ENCODE measurements at regions not wholly inside any gene's neighbourhood (a gene's known extent, or its start where the extent isn't known, plus 50 kb on each side); places are given as distances from the start of the nearest gene placed in this dataset.

DNA sequence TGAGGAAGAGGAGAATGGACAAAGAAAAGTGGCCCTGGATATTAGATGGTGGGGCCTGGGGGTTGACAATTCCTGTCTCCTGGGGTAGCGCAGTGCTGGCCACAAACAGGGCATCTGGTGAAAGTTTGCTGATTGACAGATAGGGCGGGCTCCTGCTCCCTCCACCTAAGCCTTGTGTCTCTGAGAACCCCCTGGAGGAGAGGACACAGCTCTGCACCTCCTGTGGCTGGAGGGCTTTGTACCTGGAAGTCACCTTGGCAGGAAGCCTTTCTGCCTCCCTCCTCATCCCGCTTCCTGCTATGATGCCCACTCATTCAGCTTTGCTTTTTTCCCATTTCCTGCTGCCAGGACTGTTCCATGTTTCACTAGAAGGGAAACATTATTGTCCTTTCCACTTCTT lies 72.4 kb downstream of the RHOB start:
- Histone ChIP-seq H3K4me2 (ENCODE audit: insufficient read depth, low read length) (no peak overlapping the region), H3K27me3 (ENCODE audit: control insufficient read depth in 2 of 2, insufficient read depth in 2 of 2, low read length in 2 of 2) (no peaks in the 10 kb centered on the region), H3K4me1 (ENCODE audit: control insufficient read depth, extremely low read depth, insufficient read depth, low read length) (peaks cover 17% of the 10 kb centered on the region), H3K9me1 (replicated peaks; ENCODE audit: control insufficient read depth, extremely low read depth, insufficient read depth, low read length) (no peaks in the 10 kb centered on the region), H3K79me2 (ENCODE audit: control insufficient read depth, insufficient read depth, low read length) (no peaks in the 10 kb centered on the region), H3K4me3 (replicated peaks in 1 of 3; ENCODE audit: insufficient read depth in 1 of 3, low read depth in 1 of 3, low read length in 3 of 3) (no peak overlapping the region), H4K20me1 (replicated peaks; ENCODE audit: control insufficient read depth, extremely low read depth, insufficient read depth, low read length) (no peaks in the 10 kb centered on the region), H3K27ac (ENCODE audit: insufficient read depth, low read depth, low read length) (no peak overlapping the region), H2AFZ (ENCODE audit: low read depth, low read length) (no peak overlapping the region), H3K9me3 (replicated peaks; ENCODE audit: control insufficient read depth, insufficient read depth, low read length) (no peaks in the 10 kb centered on the region), H3K9ac (replicated peaks; ENCODE audit: extremely low read depth, insufficient read depth, low read length) (no peak overlapping the region), H3K36me3 (ENCODE audit: control insufficient read depth in 2 of 2, extremely low read depth in 1 of 2, insufficient read depth in 2 of 2, low read length in 2 of 2) (no peaks in the 10 kb centered on the region)
- no peak for FAIRE-seq
- ChIA-PET CTCF (interaction anchor here (1.0 kb wide), 1 partner anchor 80 kb away, joined by 3 read pairs; no protein-coding TSS in a partner anchor), POLR2A (no interaction called here)
- intact Hi-C loops (cut with micrococcal nuclease) = no loop called here
- dilution Hi-C loops (cut with MboI; ENCODE audit: extremely low pct_ligation_motif_present, low sequenced_read_pairs) = no loop called here
- TF ChIP-seq POLR2A (IDR thresholded peaks at IDR 0.05; ENCODE audit: low read depth, low read length) = no peak
- no peak for TF ChIP-seq GATA2 (IDR thresholded peaks at IDR 0.05; ENCODE audit: insufficient read depth, insufficient read length, low read depth, low read length)
- TF ChIP-seq MYC (IDR thresholded peaks at IDR 0.05; ENCODE audit: low read depth, low read length) = no peak
- no peak for TF ChIP-seq JUN (IDR thresholded peaks at IDR 0.05; ENCODE audit: borderline replicate concordance, insufficient read depth, insufficient read length, low read depth)
- TF ChIP-seq, protein P1, sequence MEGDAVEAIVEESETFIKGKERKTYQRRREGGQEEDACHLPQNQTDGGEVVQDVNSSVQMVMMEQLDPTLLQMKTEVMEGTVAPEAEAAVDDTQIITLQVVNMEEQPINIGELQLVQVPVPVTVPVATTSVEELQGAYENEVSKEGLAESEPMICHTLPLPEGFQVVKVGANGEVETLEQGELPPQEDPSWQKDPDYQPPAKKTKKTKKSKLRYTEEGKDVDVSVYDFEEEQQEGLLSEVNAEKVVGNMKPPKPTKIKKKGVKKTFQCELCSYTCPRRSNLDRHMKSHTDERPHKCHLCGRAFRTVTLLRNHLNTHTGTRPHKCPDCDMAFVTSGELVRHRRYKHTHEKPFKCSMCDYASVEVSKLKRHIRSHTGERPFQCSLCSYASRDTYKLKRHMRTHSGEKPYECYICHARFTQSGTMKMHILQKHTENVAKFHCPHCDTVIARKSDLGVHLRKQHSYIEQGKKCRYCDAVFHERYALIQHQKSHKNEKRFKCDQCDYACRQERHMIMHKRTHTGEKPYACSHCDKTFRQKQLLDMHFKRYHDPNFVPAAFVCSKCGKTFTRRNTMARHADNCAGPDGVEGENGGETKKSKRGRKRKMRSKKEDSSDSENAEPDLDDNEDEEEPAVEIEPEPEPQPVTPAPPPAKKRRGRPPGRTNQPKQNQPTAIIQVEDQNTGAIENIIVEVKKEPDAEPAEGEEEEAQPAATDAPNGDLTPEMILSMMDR (IDR thresholded peaks at IDR 0.05; ENCODE audit: extremely low read depth in 1 of 2, insufficient read depth in 1 of 2, low read depth in 1 of 2, low read length in 2 of 2) = no peak
- no peak for TF ChIP-seq EZH2 (IDR thresholded peaks at IDR 0.05; ENCODE audit: borderline replicate concordance, low read depth, low read length, severe bottlenecking)
- no peak for TF ChIP-seq FOS (IDR thresholded peaks at IDR 0.05; ENCODE audit: borderline replicate concordance, insufficient read depth, low read length)
- no TSS peak for BruUV-seq (replicated peaks)
- DNase-seq (ENCODE audit: low read depth, low spot score) = no peak

- dilution Hi-C loops (cut with MboI; ENCODE audit: extremely low pct_ligation_motif_present, low sequenced_read_pairs) = no loop called here
- no peak for DNase-seq (ENCODE audit: low read depth, low spot score)
- Histone ChIP-seq H3K36me3 (ENCODE audit: control insufficient read depth in 2 of 2, extremely low read depth in 1 of 2, insufficient read depth in 2 of 2, low read length in 2 of 2) (no peaks in the 10 kb centered on the region), H3K79me2 (ENCODE audit: control insufficient read depth, insufficient read depth, low read length) (no peaks in the 10 kb centered on the region), H3K9me3 (replicated peaks; ENCODE audit: control insufficient read depth, insufficient read depth, low read length) (no peaks in the 10 kb centered on the region), H3K4me2 (ENCODE audit: insufficient read depth, low read length) (no peak overlapping the region), H3K27ac (ENCODE audit: insufficient read depth, low read depth, low read length) (no peak overlapping the region), H4K20me1 (replicated peaks; ENCODE audit: control insufficient read depth, extremely low read depth, insufficient read depth, low read length) (no peaks in the 10 kb centered on the region), H3K27me3 (ENCODE audit: control insufficient read depth in 2 of 2, insufficient read depth in 2 of 2, low read length in 2 of 2) (no peaks in the 10 kb centered on the region), H3K4me3 (replicated peaks in 1 of 3; ENCODE audit: insufficient read depth in 1 of 3, low read depth in 1 of 3, low read length in 3 of 3) (no peak overlapping the region), H3K9me1 (replicated peaks; ENCODE audit: control insufficient read depth, extremely low read depth, insufficient read depth, low read length) (no peaks in the 10 kb centered on the region), H2AFZ (ENCODE audit: low read depth, low read length) (no peak overlapping the region), H3K9ac (replicated peaks; ENCODE audit: extremely low read depth, insufficient read depth, low read length) (no peak overlapping the region), H3K4me1 (ENCODE audit: control insufficient read depth, extremely low read depth, insufficient read depth, low read length) (peaks cover 15% of the 10 kb centered on the region)
- FAIRE-seq = no peak
- intact Hi-C loops (cut with micrococcal nuclease) = no loop called here
- POLR2A ChIA-PET = no interaction called here
- no TSS peak for BruUV-seq (replicated peaks)
- CTCF ChIA-PET = no interaction called here
- TF ChIP-seq POLR2AphosphoS5 (IDR thresholded peaks at IDR 0.05; ENCODE audit: insufficient read depth, low read depth, low read length) = no peak
- TF ChIP-seq FOS (IDR thresholded peaks at IDR 0.05; ENCODE audit: borderline replicate concordance, insufficient read depth, low read length) = no peak
- TF ChIP-seq, protein P2, sequence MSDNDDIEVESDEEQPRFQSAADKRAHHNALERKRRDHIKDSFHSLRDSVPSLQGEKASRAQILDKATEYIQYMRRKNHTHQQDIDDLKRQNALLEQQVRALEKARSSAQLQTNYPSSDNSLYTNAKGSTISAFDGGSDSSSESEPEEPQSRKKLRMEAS (IDR thresholded peaks at IDR 0.05; ENCODE audit: insufficient read depth, insufficient read length) = no peak
- TF ChIP-seq, protein P1 (IDR thresholded peaks at IDR 0.05; ENCODE audit: extremely low read depth in 1 of 2, insufficient read depth in 1 of 2, low read depth in 1 of 2, low read length in 2 of 2) = no peak
- no peak for TF ChIP-seq GATA2 (IDR thresholded peaks at IDR 0.05; ENCODE audit: insufficient read depth, insufficient read length, low read depth, low read length)
- TF ChIP-seq POLR2A (IDR thresholded peaks at IDR 0.05; ENCODE audit: low read depth, low read length) = no peak
- no peak for TF ChIP-seq MYC (IDR thresholded peaks at IDR 0.05; ENCODE audit: low read depth, low read length)
- no peak for TF ChIP-seq JUN (IDR thresholded peaks at IDR 0.05; ENCODE audit: borderline replicate concordance, insufficient read depth, insufficient read length, low read depth)
- TF ChIP-seq EZH2 (IDR thresholded peaks at IDR 0.05; ENCODE audit: borderline replicate concordance, low read depth, low read length, severe bottlenecking) = no peak
These were observed 73.3 kb downstream of the RHOB start for GRCh38 chr2:20520128-20520527.

All from endothelial cell of umbilical vein (primary cell).